CD4-positive, alpha-beta T cell treated with Interleukin-15 for 1 hour (primary cell): ENCODE measurements at regions not wholly inside any gene's neighbourhood (a gene's known extent, or its start where the extent isn't known, plus 50 kb on each side); places are given as distances from the start of the nearest gene placed in this dataset.
"Not testable (repeated sequence)": the region's sequence is repeated elsewhere in the genome, so short reads cannot be mapped to it uniquely, and the experiment has no call there.

Experiments used
- DNase-seq: peaks from one replicate; pipeline ENCODE4 v3.0.0-alpha.2; 2020

DNA sequence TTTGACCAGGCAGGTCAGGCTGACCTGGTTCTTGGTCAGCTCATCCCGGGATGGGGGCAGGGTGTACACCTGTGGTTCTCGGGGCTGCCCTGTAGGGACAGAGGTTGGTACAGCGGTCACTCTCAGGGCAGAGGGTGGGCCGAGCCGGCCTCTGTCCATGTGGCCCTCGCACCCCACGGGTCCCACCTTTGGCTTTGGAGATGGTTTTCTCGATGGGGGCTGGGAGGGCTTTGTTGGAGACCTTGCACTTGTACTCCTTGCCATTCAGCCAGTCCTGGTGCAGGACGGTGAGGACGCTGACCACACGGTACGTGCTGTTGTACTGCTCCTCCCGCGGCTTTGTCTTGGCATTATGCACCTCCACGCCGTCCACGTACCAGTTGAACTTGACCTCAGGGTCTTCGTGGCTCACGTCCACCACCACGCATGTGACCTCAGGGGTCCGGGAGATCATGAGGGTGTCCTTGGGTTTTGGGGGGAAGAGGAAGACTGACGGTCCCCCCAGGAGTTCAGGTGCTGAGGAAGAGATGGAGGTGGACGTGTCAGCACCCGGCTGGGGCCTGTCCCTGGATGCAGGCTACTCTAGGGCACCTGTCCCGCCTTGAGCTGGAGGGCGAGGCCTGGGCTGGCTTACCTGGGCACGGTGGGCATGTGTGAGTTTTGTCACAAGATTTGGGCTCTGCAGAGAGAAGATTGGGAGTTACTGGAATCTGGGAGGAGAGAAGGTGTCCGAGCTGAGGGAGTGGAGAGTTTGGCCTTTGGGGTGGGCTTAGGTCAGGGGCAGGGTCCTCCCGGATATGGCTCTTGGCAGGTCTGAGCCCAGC lies 215.5 kb downstream of the TMEM121 start:
- not testable (repeated sequence) for DNase-seq

DNA sequence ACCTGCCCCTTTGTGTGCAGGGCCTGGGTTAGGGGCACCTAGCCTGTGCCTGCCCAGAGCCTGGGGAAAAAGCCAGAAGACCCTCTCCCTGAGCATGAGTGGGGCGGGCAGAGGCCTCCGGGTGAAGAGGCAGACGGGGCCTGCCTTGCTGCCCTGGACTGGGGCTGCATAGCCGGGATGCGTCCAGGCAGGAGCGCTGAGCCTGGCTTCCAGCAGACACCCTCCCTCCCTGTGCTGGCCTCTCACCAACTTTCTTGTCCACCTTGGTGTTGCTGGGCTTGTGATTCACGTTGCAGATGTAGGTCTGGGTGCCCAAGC lies 216.1 kb downstream of the TMEM121 start:
- DNase-seq: no peak

DNA sequence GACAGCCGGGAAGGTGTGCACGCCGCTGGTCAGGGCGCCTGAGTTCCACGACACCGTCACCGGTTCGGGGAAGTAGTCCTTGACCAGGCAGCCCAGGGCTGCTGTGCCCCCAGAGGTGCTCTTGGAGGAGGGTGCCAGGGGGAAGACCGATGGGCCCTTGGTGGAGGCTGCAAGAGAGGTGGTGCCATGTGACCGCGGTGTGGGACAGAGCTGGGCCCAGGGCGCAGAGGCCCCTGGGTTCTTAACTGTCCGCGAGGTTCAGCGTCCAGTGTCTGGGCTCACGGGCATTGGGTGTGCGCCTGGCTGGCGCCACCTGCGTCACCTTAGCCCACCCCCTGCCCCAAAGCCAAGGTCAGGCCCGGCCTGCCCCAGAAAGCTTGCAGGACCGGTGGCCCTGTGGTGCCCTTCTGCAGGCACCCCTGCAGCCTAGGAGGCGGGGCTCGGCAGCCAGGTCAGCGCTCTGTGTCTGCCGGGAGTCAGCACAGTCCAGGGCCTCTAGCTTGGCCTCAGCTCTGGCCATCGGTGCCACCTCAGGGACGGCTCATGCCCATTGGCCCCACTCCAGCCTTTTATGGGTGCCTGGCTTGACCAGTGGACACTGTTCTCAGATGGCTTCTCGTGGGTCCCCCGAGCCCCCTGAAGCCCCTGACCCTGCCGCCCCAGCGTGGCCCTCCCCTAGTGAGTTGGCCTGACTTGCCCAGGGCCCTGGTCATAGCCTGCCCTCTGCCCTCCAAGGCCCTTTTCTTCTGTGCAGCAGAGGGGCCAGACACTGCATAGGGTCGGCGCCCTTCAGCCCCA lies 216.7 kb downstream of the TMEM121 start:
- not testable (repeated sequence) for DNase-seq

DNA sequence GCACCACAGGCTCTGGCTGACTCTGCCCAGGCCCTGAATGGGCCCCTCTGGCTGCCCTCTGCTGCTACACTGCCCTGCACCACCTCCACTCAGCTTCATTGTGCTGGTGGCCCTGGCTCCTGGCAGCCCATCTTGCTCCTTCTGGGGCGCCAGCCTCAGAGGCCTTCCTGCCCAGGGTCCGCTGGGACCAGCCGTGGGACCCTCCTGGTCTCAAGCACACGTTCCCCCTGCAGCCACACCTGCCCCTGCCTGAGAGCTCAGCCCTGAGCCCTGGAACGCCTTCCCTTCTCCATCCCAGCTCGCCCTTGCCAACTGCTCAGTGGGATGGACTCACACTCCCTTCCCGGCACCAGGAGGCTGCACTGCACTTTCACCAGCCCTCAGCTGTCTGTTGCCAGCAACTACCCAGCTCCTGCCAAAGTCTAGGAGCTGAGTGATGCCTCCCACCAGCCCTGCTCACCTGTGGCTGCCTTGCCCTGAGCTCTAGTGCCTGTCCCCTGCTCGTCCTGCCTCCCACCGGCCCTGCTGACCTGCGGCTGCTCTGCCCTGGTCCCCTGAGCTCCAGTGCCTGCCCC lies 217.9 kb downstream of the TMEM121 start:
- not testable (repeated sequence) for DNase-seq

DNA sequence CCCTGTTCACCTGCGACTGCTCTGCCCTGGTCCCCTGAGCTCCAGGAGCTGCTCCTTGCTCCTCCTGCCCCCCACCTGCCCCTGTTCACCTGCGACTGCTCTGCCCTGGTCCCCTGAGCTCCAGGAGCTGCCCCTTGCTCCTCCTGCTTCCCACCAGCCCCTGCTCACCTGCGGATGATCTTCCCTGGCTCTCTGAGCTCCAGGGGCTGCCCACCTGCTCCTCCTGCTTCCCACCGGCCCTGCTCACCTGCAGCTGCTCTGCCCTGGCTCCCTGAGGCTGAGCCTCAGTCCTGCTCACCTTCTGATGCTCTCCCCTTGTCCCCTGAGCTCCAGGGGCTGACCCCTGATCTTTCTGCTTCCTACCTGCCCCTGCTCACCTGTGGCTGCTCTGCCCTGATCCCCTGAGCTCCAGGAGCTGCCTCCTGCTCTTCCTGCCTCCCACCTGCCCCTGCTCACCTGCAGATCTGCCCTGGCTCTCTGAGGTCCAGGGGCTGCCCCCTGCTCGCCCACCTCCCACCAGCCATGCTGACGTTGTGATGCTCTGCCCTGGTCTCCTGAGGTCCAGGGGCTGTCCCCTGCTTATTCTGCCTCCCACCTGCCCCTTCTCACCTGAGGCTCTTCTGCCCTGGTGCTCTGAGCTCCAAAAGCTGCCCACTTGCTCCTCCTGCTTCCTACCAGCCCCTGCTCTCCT lies 219.2 kb downstream of the TMEM121 start:
- no peak for DNase-seq

DNA sequence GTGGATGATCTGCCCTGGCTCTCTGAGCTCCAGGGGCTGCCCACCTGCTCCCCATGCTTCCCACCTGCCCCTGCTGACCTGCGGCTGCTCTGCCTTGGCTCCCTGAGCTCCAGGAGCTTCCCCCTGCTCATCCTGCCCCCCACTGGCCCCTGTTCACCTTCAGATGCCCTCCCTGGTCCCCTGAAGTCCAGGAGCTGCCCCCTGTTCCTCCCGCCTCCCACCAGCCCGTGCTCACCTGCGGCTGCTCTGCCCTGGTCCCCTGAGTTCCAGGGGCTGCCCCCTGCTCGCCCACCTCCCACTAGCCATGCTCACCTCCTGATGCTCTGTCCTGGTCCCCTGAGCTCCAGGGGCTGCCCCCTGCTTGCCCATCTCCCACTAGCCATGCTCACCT lies 219.7 kb downstream of the TMEM121 start:
- DNase-seq: no peak

DNA sequence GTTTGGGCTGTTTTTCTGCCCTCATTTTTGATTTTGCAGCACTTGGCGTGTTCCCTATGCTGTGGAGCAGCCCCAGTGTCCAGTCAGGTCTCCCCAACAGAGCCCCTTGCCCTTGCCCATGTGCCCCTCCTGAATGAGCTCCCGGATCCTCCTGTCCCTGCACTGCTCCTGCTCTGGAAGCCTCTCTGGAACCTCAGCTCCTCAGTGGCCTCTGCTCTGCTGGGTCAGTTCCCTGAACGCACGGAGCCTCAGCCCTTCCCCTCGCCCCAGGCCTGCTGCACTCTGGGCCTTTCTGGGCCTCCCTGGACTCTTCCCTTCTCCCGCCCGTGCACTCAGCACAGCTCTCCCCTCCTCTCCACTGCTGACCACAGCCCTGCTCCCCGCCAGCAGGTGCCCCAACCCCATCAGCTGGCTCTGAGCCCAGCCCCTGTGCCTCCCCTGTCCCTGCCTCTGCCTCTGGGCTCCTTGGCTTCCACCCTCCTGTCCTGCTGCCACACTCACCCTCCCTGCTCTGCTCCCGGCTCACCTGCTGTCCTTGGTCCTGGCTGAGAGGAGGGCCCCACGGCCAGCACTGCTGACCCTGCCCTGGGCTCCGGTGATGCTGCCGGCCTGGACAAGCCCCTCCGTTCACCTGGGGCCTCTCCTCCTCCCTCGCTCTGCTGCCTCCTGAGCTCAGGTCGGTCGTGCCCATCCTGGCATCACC lies 220.6 kb downstream of the TMEM121 start:
- not testable (repeated sequence) for DNase-seq

DNA sequence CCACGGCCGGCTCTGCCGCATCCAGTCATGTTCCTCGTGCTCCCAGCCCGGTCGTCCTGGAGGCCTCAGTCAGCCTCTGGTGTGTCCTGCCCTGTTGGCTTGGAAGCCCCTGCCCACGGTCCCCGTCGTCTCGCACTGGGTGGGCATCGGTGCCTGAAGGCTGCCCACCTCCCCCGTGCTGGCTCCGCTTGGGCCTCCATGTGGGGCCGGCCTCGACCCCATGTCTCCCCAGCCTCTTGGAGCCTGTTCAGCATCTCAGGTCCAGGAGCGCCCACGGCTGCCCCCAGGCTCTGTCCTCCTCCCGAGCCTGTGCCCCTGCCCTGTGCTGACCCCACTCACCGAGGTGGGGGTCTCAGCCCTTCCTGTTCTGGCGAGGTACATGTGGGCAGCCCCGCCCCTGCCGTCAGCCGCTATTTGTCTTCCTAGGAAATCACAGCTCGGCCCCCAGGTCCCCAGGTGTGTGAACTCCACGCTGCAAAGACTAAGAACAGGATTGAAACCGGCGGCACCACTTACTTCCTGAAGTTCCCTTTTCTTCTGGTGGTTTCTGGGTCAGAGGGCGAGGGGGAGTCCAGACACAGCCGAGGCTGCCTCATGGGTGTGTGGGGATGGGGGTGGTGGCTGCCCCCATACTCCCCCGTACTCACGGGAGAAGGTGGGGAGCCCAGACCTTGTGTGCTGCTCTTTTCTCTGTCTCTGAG lies 221.3 kb downstream of the TMEM121 start:
- not testable (repeated sequence) for DNase-seq

DNA sequence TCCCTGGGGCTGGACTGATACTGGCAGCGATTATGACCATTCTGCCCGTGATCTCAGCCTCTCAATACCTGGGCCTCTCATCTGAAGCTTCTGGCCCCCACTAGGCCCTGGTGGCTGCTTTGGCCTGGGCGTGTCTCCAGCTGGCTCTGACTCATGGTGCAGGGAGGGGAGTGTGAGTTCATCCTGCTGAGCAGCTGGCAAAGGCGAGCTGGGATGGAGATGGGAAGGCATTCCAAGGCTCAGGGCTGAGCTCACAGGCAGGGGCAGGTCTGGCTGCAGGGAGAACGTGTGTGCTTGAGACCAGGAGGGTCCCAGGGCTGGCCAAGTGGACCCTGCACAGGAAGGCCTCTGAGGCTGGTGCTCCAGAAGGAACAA lies 221.8 kb downstream of the TMEM121 start:
- no peak for DNase-seq

DNA sequence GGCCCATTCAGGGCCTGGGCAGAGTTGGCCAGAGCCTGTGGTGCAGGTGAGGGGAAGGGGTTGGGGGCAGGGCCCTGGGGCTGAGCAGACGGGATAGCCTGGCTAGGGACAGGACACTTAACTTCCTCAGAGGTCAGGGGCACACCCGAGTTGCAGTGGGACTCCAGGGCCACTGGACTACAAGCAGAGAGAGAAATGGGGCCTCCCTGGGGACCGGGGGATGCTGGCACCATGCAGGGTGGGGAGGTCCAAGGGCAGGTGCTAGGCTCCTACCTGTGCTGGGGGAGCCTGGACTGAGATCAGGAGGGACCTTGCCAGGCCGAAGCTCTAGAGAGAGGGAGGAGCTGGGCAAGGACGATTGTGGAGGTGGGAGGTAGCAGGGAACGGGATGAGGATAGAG lies 222.3 kb downstream of the TMEM121 start:
- not testable (repeated sequence) for DNase-seq

DNA sequence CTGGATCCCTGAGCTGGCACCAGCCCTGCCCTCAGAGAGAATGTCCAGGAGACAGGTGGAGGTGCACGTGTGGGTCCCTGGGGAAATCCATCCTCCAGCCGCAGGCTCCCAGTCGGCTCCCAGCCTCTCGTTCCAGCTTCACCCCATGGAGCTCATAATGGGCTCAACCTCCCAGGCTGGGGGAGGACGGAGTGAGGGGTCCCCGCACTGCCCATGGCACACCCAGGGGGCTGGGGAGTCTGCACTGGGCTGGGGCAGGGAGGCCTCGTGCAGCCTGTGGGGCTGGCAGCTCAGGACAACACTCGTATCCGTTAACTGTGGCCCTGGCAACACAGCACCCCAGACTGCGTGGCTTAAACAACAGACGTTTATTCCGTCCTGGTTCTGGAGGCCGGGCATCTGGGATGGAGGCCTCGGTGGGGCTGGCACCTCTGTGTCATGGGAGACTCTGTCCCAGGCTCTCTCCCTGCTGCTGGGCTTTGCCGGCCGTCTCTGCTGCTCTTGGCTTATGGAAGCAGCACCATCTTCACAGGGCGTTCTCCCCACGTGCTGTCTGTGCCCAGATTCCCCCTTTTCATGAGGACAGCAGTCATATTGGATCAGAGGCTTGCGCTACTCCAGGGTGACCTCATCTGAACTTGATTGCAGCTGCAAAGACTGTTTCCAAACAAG lies 223.6 kb downstream of the TMEM121 start:
- not testable (repeated sequence) for DNase-seq

DNA sequence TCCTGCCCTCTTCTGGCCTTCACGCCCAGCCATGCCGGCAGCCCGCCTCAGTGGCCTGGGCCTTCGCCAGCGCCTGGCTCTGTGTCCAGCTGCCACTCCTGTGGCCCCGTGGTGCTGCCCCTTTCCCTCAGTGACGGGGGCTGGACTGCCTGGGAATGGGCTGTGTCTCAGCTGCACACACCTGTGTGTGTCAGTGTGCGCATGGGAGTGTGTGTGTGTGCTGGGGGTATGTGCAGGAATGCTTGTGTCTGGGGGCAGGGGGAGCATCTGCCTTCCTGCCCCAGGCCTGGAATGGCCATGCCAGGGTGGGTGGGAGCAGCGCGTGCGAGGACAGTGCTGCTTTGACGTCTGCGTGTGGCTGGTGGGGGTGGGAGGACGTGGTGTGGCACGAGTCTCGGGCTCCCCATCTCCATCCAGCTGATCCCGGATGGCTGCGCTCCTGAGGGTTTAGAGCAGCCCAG lies 224.9 kb downstream of the TMEM121 start:
- DNase-seq: not testable (repeated sequence)

DNA sequence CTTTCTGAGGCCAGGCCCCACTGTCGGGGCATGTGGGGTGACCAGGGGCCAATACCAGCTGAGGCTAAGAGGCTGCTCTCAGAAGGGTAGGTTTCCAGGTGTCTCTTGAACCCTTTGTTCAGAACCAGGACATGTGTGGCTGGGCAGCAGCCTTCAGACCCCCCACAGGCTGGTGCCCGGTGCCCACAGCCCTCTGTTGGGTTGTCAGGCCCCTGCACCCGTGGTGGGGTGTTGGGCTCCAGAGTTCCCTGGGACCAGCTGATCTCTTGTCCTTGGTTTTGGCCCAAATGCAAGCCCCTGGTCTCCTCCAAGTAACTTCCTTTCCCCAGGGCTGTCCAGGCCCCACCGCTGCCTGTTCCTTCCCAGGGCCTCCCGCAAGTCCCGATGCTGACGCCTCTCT lies 226.0 kb downstream of the TMEM121 start:
- DNase-seq: not testable (repeated sequence)

DNA sequence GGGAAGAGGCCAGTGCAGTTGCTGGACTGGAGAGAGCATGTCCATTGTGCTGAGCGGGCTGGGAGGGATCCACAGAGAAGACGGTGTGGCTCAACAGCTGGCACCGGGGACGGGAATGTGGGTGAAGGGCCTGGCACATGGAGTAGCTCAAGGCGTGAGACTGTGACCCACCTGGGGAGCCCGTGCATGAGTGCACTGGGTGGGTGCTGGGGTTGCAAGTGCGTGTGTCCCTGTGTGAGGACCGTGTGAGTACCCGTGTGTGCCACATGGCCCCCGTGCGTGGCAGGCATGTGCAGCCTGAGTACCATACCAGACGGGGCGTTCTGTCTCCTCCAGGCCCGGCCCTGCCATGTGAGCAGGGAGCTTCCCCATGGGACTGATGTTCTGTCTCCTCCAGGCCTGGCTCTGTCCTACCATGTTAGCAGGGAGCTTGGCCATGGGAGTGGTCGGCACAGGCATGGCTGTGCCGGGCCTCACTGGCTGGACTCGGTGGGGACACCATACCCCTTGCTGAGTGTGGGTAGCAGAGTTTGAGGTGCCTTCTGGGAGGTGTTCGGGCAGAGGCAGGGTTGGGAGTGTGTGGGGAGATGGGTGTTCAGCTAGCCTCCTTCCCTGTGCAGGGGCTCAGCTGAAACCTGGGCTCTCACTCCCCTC lies 234.4 kb downstream of the TMEM121 start:
- no peak for DNase-seq

DNA sequence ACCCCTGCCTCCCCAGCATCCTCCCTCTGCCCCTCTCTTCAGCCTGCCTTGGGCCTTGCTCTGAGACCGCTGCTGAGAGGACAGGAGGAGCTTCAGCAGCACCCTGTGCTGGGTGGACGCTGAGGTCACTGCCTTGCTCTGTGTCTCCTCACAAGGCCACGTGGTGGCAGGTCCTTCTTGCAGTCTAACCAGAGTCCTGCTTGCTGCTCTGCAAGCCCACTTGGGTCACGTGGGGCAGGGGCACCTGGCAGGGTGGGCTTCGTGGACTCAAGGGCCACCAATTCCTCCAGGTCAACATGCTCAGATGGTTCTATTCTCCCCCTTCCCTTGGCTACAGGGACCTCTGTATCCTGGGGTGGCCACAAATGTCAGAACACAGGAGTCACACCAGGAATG lies 235.0 kb downstream of the TMEM121 start:
- DNase-seq: not testable (repeated sequence)

DNA sequence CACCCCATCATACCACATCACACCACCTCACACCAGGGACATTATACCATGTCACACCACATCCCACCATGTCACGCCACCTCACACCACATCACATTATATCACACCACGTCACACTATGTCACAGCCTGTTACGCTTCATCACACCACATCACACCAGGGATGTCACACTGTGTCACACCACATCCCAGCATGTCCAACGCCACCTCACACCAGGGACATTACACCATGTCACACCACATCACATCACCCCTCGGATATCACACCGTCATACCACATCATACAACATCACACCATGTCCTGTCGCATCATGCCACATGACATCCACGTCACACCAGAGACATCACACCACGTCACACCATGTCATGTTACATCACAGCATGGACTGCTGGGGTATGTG lies 235.5 kb downstream of the TMEM121 start:
- DNase-seq: no peak

DNA sequence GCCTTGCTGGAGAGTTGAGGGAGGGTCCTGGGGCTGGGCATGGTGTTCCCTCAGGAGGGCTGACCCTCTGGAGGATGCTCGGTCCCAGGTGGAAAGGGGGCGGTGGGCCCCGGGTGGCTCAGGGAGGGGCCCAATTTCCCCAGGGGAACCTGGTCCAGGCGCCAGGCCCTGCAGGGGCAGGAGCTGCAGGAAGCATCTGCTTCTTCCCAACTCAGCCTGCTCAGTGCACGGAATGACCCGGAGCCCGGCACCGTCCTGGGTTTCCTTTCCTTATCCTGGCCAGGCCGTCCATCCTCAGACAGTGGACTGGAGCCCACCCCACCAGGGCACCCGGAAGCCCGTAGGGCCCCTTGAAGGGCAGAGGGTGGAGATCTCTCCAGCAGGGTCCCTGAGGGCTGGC lies 235.9 kb downstream of the TMEM121 start:
- DNase-seq: not testable (repeated sequence)

DNA sequence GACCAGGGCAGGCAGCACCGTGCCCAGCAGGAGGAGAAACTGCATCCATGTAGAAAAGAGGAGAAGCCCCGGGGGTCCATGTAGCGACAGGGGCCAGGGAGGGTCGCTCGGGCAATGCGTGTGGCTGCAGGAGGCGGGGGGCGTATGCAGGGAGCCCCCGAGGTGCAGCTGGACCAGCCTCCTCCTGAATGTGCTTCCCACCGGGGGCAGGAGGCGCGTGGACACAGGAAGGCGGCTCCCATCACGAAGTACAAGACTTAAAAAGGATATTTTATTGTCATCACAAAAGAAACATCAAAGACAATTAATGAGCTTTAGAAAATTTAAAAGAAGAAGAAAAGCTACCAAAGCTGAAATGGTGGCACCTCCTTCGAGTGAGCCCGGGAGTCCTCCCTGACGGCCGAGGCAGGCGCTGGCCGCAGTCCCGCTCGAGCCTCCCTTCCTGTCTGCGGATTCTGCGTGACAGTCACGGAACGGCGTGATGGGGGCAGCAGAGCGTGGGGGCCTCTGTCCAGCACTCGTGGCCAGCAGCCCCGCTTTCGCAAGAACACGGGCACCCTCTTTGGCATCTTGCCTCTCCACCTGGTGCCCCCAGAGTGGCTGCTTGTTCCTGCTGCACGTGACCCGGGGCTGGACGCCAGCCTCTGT lies 238.0 kb downstream of the TMEM121 start:
- DNase-seq: not testable (repeated sequence)

DNA sequence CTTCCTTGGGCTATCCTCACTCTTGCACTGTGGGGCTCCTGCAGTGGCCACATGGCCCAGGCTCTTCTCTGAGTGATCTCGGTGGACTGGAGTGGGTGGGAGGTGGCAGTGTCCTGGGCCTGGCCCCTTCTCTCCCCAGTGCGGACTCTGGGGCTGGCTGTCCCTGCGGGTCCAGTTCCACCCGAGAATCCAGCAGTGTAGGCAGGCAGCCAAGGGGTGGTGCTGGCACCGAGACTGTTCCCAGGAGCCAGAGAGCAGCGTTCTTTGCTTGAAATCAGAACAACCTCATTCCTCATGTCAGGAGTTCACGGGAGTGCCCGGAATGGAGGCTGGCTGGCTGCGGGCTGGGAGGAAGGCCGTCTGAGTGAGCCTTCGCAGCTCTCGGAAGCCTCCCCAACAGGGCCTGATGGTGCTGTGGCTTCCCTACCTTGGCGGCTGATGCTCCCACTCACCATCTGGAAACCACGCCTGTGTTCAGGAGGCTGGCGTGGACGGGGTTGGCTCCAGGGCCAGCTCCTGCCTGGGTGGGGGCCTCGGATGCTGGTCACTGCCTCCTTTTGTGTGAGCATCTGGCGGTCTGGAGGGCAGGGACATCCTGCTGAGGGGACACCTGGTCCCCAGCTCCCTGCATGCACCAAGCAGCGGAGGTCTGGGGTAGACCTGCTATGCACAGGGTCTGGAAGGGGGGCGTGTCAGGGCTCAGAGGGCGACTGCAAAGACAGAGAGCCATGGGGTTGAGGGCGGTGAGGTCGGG lies 238.9 kb downstream of the TMEM121 start:
- not testable (repeated sequence) for DNase-seq
